Right cardiac atrium (tissue), 5 donors: ENCODE measurements at regions not wholly inside any gene's neighbourhood (a gene's known extent, or its start where the extent isn't known, plus 50 kb on each side); places are given as distances from the start of the nearest gene placed in this dataset.
"Not testable (repeated sequence)": the region's sequence is repeated elsewhere in the genome, so short reads cannot be mapped to it uniquely, and the experiment has no call there.

Experiments used
- ATAC-seq, 2 donors: fragments of 200-7000 bp; cut with Tn5 transposase; one replicate each; pipeline versions ENCODE4 v1.8.0 to v1.9.1; 2020; ENCODE audit warnings: moderate library complexity in 2 of 2, mild to moderate bottlenecking in 1 of 2
- DNase-seq, 3 donors: peaks; one replicate each; pipeline ENCODE4 v3.0.0-alpha.2; 2020
- H3K27ac ChIP-seq: one replicate; pipeline ENCODE4 v1.5.1; 2013; ENCODE audit warnings: mild to moderate bottlenecking, low read length, control low read depth, moderate library complexity
- H3K27me3 ChIP-seq: one replicate; pipeline ENCODE4 v1.6.1; 2013; ENCODE audit not compliant: control insufficient read depth, insufficient read depth
- H3K4me1 ChIP-seq: one replicate; pipeline ENCODE4 v1.6.1; 2013; ENCODE audit warnings: low read length; ENCODE audit not compliant: control insufficient read depth, insufficient read depth
- H3K4me3 ChIP-seq: one replicate; pipeline ENCODE4 v1.5.1; 2013; ENCODE audit warnings: low read length, control low read depth
- H3K9me3 ChIP-seq: one replicate; pipeline ENCODE4 v1.6.1; 2013; ENCODE audit warnings: low read length; ENCODE audit not compliant: control insufficient read depth
- WGBS: extraction: QIAGEN DNeasy Blood & Tissue Kit; methylation state at CpG from one replicate; pipeline ENCODE4 v1.1.7; 2013; 5-methylcytosine and 5-hydroxymethylcytosine counted together
- intact Hi-C, 4 donors: fragments of 100-400 bp; cut with DNase I; formaldehyde crosslinking; loops; one replicate each; pipeline versions ENCODE4 v1.11.0 to v1.14.0; 2022 to 2023
- donor health status: healthy with polysubstance abuse.
- donor health status: DM: no; HTN: yes; CAD: no.
- donor health status: DM: no; HTN: no; CAD: no.
- donor health status: DM: no; HTN: yes; CAD: no; lungs with severe emphysema.
- donor health status: DM: yes; HTN: yes; CAD: no.

- Histone ChIP-seq H3K4me1 (no peaks in the 10 kb centered on the region), H3K27ac (no peak overlapping the region), H3K4me3 (no peak overlapping the region), H3K27me3 (no peaks in the 10 kb centered on the region), H3K9me3 (no peaks in the 10 kb centered on the region)
- 64% methylated on average over 3 of the region's 3 CpGs for WGBS
- no peak for DNase-seq
- ATAC-seq, result no peak
- intact Hi-C loops, result no loop called here
These were observed 584.2 kb upstream of the MBL2 start for GRCh38 chr10:53356616-53357349.

- H3K4me3 ChIP-seq, DNase-seq, intact Hi-C loops, ATAC-seq, H3K27ac ChIP-seq, H3K9me3 ChIP-seq, H3K27me3 ChIP-seq, H3K4me1 ChIP-seq: not testable (repeated sequence)
- WGBS, result 86% methylated on average over 7 of the region's 7 CpGs
These were observed 569.9 kb upstream of the MBL2 start for GRCh38 chr10:53342531-53342930.

- H3K4me1 ChIP-seq, ATAC-seq, DNase-seq, H3K9me3 ChIP-seq, H3K4me3 ChIP-seq, H3K27ac ChIP-seq, intact Hi-C loops, H3K27me3 ChIP-seq: not testable (repeated sequence)
- WGBS, result 65% methylated on average over 2 of the region's 2 CpGs
These were observed 565.6 kb upstream of the MBL2 start for GRCh38 chr10:53338199-53338598.

- intact Hi-C loops, H3K27ac ChIP-seq, H3K4me3 ChIP-seq, H3K4me1 ChIP-seq, H3K9me3 ChIP-seq, H3K27me3 ChIP-seq, ATAC-seq: not testable (repeated sequence)
- WGBS, result 92% methylated on average over 6 of the region's 6 CpGs
- DNase-seq, result peak in 1 of 3 donors; percentile 20
These were observed 563.3 kb upstream of the MBL2 start for GRCh38 chr10:53335803-53336422.

- no peak overlapping the region for H3K4me3 ChIP-seq
- no peak overlapping the region for H3K27ac ChIP-seq
- intact Hi-C loops, result no loop called here
- H3K4me1 ChIP-seq, result no peaks in the 10 kb centered on the region
- DNase-seq (no peak), ATAC-seq (no peak)
- no peaks in the 10 kb centered on the region for H3K27me3 ChIP-seq
- H3K9me3 ChIP-seq, result no peaks in the 10 kb centered on the region
These were observed 558.9 kb upstream of the MBL2 start for GRCh38 chr10:53331460-53331859.

GRCh38 chr10:53326401-53327305, 554.1 kb upstream of the MBL2 start:
- WGBS, result 60% methylated on average over 8 of the region's 10 CpGs
- H3K27me3 ChIP-seq, intact Hi-C loops, H3K4me1 ChIP-seq, H3K9me3 ChIP-seq, H3K4me3 ChIP-seq, H3K27ac ChIP-seq, ATAC-seq: not testable (repeated sequence)
- DNase-seq, result peak in 1 of 3 donors; percentile 16

- no peak for ATAC-seq
- intact Hi-C loops, result no loop called here
- no peaks in the 10 kb centered on the region for H3K9me3 ChIP-seq
- H3K4me1 ChIP-seq, result no peaks in the 10 kb centered on the region
- 94% methylated on average over 5 of the region's 5 CpGs for WGBS
- H3K4me3 ChIP-seq, result no peak overlapping the region
- H3K27ac ChIP-seq, result no peak overlapping the region
- H3K27me3 ChIP-seq, result no peaks in the 10 kb centered on the region
- no peak for DNase-seq
These were observed 552.5 kb upstream of the MBL2 start for GRCh38 chr10:53325066-53325465.

GRCh38 chr10:53315709-53316108, 543.1 kb upstream of the MBL2 start:
- ATAC-seq (no peak), DNase-seq (no peak)
- no peaks in the 10 kb centered on the region for H3K4me1 ChIP-seq
- H3K9me3 ChIP-seq, result no peaks in the 10 kb centered on the region
- no peak overlapping the region for H3K27ac ChIP-seq
- H3K4me3 ChIP-seq, result no peak overlapping the region
- no peaks in the 10 kb centered on the region for H3K27me3 ChIP-seq
- intact Hi-C loops, result no loop called here

- Histone ChIP-seq H3K4me1 (no peaks in the 10 kb centered on the region), H3K4me3 (no peak overlapping the region), H3K27ac (no peak overlapping the region), H3K9me3 (no peaks in the 10 kb centered on the region), H3K27me3 (no peaks in the 10 kb centered on the region)
- DNase-seq (no peak), ATAC-seq (no peak)
- 23% methylated on average over 1 of the region's 1 CpG for WGBS
- intact Hi-C loops, result no loop called here
These were observed 542.3 kb upstream of the MBL2 start for GRCh38 chr10:53314876-53315275.

- Histone ChIP-seq H3K4me3 (no peak overlapping the region), H3K9me3 (no peaks in the 10 kb centered on the region), H3K4me1 (no peaks in the 10 kb centered on the region), H3K27me3 (no peaks in the 10 kb centered on the region), H3K27ac (no peak overlapping the region)
- intact Hi-C loops, result no loop called here
- DNase-seq (no peak), ATAC-seq (no peak)
- WGBS, result 82% methylated on average over 3 of the region's 3 CpGs
These were observed 525.9 kb upstream of the MBL2 start for GRCh38 chr10:53298443-53298842.

GRCh38 chr10:53284615-53285182, 512.1 kb upstream of the MBL2 start:
- intact Hi-C loops, result no loop called here
- ATAC-seq (no peak), DNase-seq (no peak)
- 86% methylated on average over 4 of the region's 4 CpGs for WGBS
- H3K27ac ChIP-seq, result no peak overlapping the region
- H3K27me3 ChIP-seq, result no peaks in the 10 kb centered on the region
- no peaks in the 10 kb centered on the region for H3K4me1 ChIP-seq
- H3K9me3 ChIP-seq, result no peaks in the 10 kb centered on the region
- no peak overlapping the region for H3K4me3 ChIP-seq
